BE2C (cell line): ENCODE measurements at regions not wholly inside any gene's neighbourhood (a gene's known extent, or its start where the extent isn't known, plus 50 kb on each side); places are given as distances from the start of the nearest gene placed in this dataset.
"Not testable (repeated sequence)": the region's sequence is repeated elsewhere in the genome, so short reads cannot be mapped to it uniquely, and the experiment has no call there.

ENCODE experiments used
- DNase-seq: peaks from one replicate; pipeline ENCODE4 v3.0.0-alpha.2; 2020
- H3K27me3 ChIP-seq: fragments of 250-450 bp; sonication (Bioruptor Pico); 2 replicates; pipeline ENCODE4 v1.5.1; 2020; ENCODE audit warnings: mild to moderate bottlenecking
- H3K36me3 ChIP-seq: fragments of 250-450 bp; sonication (Bioruptor Pico); 2 replicates; pipeline ENCODE4 v1.5.1; 2020; ENCODE audit warnings: mild to moderate bottlenecking
- H3K4me1 ChIP-seq: fragments of 250-450 bp; sonication (Bioruptor Pico); 2 replicates; pipeline ENCODE4 v1.5.1; 2020
- H3K4me3 ChIP-seq: 2 replicates; pipeline ENCODE4 v1.5.1; 2011; ENCODE audit warnings: low read depth, low read length
- H3K9me3 ChIP-seq: fragments of 250-450 bp; sonication (Bioruptor Pico); 2 replicates; pipeline ENCODE4 v1.5.1; 2020
- TF ChIP-seq, protein P1 (sequence below): IDR thresholded peaks from 2 replicates; pipeline ENCODE4 v1.5.1; 2012; ENCODE audit warnings: mild to moderate bottlenecking, low read depth, low read length

DNA sequence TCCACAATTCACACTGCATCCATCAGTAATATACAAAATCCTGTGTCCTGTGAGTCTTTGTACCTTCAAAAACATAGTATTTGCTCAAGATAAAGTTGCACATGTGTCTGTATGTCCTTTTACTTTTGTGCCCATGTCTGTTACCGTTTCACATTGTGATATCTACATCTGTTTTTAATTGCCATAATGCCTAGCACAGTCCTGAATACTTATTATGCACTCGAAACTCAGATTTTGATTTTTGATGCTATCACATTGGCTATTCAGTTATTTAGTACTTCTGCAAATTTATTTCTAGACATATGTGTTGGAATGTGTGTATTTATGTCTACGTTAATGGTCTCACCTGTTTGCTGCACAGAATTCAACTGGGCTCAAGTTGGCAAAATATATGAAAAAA, 452.8 kb upstream of the ZEB2 start:
- TF ChIP-seq, protein P1, sequence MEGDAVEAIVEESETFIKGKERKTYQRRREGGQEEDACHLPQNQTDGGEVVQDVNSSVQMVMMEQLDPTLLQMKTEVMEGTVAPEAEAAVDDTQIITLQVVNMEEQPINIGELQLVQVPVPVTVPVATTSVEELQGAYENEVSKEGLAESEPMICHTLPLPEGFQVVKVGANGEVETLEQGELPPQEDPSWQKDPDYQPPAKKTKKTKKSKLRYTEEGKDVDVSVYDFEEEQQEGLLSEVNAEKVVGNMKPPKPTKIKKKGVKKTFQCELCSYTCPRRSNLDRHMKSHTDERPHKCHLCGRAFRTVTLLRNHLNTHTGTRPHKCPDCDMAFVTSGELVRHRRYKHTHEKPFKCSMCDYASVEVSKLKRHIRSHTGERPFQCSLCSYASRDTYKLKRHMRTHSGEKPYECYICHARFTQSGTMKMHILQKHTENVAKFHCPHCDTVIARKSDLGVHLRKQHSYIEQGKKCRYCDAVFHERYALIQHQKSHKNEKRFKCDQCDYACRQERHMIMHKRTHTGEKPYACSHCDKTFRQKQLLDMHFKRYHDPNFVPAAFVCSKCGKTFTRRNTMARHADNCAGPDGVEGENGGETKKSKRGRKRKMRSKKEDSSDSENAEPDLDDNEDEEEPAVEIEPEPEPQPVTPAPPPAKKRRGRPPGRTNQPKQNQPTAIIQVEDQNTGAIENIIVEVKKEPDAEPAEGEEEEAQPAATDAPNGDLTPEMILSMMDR = no peak
- H3K36me3 ChIP-seq = no peaks in the 10 kb centered on the region
- no peak overlapping the region for H3K4me3 ChIP-seq
- no peak for DNase-seq
- no peaks in the 10 kb centered on the region for H3K4me1 ChIP-seq
- H3K9me3 ChIP-seq = no peaks in the 10 kb centered on the region
- no peaks in the 10 kb centered on the region for H3K27me3 ChIP-seq

DNA sequence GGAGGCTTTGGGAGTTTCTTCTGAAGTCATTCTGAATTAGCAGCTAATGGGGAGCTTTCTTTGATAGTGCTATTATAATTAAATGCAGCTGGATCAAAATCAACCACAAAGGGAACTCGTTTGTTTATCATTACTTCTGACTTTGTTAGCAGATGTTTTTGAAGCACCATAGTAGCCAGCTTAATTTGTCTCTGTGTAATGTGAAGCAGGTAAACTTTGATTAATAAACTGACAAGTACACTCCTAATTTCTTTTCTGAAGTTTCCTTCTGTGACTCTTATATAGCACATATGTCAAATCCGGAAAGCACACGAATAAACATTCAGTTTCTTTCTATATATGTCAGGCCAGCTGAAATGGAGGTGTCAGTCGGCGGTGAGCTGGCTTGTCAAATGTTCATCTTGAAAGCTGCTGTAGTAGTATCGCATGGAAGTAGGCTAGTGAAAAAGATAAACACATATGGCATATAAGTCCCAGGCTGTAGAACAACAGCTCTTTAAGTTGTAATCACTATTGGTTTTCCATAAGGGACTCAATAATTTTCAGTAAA, 451.9 kb upstream of the ZEB2 start:
- H3K9me3 ChIP-seq = no peaks in the 10 kb centered on the region
- H3K36me3 ChIP-seq = no peaks in the 10 kb centered on the region
- DNase-seq = no peak
- H3K27me3 ChIP-seq = no peaks in the 10 kb centered on the region
- TF ChIP-seq, protein P1 = no peak
- H3K4me3 ChIP-seq = no peak overlapping the region
- no peaks in the 10 kb centered on the region for H3K4me1 ChIP-seq

DNA sequence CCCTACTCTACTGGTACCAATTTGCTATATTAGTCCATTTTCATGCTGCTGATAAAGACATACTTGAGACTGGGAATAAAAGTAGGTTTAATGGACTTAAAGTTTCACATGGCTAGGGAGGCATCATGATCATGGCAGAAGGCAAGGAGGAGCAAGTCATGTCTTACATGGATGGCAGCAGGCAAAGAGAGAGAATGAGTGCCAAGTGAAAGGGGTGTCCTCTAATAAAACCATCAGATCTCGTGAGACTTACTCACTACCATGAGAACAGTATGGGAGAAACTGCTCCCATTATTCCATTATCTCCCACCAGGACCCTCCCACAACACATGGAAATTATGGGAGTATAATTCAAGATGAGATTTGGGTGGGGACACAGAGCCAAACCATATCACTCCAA, 450.5 kb upstream of the ZEB2 start:
- not testable (repeated sequence) for H3K9me3 ChIP-seq, H3K27me3 ChIP-seq, DNase-seq, H3K4me1 ChIP-seq, H3K36me3 ChIP-seq, H3K4me3 ChIP-seq

DNA sequence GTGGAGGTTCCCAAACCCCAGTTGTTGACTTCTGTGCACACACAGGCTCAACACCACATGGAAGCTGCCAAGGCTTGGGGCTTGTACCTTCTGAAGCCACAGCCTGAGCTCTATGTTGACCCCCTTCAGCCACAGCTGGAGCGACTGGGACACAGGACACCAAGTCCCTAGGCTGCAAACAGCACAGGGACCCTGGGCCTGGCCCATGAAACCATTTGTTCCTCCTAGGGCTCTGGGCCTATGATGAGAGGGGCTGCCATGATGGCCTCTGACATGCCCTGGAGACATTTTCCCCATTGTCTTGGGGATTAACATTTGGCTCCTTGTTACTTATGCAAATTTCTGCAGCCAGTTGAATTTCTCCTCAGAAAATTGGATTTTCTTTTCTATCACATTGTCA, 449.6 kb upstream of the ZEB2 start:
- not testable (repeated sequence) for H3K9me3 ChIP-seq, H3K4me3 ChIP-seq, H3K4me1 ChIP-seq, H3K36me3 ChIP-seq, DNase-seq, H3K27me3 ChIP-seq

DNA sequence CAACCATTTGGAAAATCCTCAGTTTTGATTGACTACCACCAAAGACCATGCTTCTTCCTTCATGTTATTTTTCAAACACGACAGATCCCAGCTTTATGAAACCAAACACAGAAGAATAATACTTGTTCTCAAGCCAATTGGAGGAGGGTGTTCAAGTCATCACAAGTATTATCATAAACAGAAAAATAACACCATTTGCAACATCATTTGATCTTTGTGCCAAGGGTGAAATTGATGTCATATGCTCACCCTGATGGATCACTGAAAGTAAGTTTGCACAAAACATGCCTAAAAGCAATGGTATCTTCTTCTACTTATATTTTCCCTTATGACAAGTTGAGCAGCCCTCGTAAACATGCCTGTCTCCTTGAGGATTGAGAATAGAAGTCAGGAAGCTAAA, 448.0 kb upstream of the ZEB2 start:
- Histone ChIP-seq H3K9me3 (no peaks in the 10 kb centered on the region), H3K27me3 (no peaks in the 10 kb centered on the region), H3K36me3 (no peaks in the 10 kb centered on the region), H3K4me3 (no peak overlapping the region), H3K4me1 (no peaks in the 10 kb centered on the region)
- TF ChIP-seq, protein P1 = no peak
- DNase-seq = no peak

DNA sequence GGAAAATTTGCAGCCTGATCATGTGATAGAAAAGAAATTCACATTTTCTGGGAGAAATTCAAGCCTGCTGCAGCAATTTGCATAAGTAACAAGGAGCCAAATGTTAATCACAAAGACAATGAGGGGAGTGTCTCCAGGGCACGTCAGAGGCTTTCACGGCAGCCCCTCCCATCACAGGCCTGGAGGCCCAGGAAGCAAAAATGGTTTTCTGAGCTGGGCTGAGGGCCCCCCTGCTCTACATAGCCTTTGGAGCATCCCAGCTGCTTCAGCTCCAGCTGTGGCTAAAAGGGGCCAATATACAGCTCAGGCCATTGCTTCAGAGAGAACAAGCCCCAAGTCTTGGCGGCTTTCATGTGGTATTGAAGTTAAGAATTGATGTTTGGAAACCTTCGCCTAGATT, 445.3 kb upstream of the ZEB2 start:
- H3K4me1 ChIP-seq = no peaks in the 10 kb centered on the region
- no peaks in the 10 kb centered on the region for H3K27me3 ChIP-seq
- no peaks in the 10 kb centered on the region for H3K9me3 ChIP-seq
- no peak for DNase-seq
- H3K36me3 ChIP-seq = no peaks in the 10 kb centered on the region
- no peak overlapping the region for H3K4me3 ChIP-seq
- TF ChIP-seq, protein P1 = no peak

DNA sequence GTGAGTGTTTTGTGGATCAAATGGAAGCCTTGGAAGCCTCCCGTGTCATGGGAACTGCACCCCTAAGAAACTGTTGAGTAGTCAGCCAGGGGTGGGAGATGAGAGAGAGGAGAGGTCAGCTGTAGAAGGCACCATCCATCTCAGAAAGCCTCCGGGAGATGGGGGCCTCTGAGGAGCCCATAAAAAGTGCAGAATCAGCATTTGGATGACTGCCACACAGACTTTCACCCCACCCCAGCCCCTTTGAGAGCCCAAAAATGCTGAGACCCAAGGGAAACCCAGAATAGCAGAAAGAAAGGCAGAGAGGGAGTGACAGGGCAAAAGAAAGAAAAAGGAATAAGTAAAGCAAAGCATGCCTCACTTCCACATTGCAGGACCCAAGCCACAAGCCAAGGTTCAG, 443.1 kb upstream of the ZEB2 start:
- no peaks in the 10 kb centered on the region for H3K4me1 ChIP-seq
- no peaks in the 10 kb centered on the region for H3K27me3 ChIP-seq
- H3K9me3 ChIP-seq = no peaks in the 10 kb centered on the region
- no peak for DNase-seq
- TF ChIP-seq, protein P1 = no peak
- H3K4me3 ChIP-seq = no peak overlapping the region
- H3K36me3 ChIP-seq = no peaks in the 10 kb centered on the region
